ENCODE measurements at regions not wholly inside any gene's neighbourhood (a gene's known extent, or its start where the extent isn't known, plus 50 kb on each side); places are given as distances from the start of the nearest gene placed in this dataset.

GRCh38 chr17:14971054-14971453 is 294.1 kb downstream of the PMP22 start:
- DNase-seq (ENCODE audit: low spot score): no peak

DNA sequence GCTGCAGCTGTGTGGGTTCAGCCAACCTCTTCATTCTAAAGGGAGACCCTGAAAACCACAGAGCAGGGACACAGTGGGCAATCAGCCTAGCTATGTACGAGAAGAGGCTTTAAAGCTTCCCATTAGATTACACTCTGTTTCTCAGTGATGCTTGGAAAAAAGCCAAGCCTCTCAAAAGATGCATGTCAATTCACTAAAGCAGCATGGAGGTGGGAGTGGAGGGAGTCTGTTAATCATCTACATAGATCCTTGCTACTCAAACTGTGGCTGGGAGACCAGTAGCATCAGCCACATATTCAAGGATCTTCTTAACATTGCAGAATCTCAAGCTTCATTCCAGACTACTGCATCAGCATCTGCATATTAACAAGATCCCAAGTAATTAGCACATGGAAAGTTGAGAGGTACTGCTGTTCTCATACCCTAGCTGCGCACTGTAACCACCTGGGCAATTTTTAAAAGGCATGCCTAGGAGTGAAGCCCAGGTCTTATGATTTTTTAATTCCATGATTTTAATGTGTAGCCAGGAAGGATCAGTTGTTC is 305.9 kb downstream of the PMP22 start:
- TF ChIP-seq CTCF (IDR thresholded peaks at IDR 0.05; ENCODE audit: extremely low read depth, missing control alignments): no peak
- DNase-seq (ENCODE audit: low spot score): no peak

More at GRCh38 chr17:14971054-14971453, 294.1 kb downstream of the PMP22 start:
- TF ChIP-seq CTCF (IDR thresholded peaks at IDR 0.05; ENCODE audit: extremely low read depth, missing control alignments): no peak

DNA sequence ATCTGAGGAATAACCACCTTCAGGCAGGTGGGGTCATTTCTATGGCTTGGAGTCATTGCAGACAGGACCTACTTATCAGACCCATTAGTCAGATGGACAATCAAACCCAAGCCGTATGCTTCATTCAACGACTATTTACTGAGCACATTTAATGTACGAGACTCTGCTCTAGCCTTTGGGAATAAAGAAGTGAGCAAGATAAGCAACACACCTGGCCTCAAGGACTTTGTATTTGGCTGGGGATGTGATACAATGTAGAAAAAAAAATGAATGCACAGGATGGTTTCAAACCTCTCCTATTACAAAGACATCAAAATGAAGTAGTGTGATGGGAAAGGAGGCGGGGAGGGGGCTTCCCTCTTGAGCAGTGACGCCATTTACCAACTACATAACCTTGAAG is 311.7 kb downstream of the PMP22 start:
- TF ChIP-seq CTCF (IDR thresholded peaks at IDR 0.05; ENCODE audit: extremely low read depth, missing control alignments): no peak
- no peak for DNase-seq (ENCODE audit: low spot score)

DNA sequence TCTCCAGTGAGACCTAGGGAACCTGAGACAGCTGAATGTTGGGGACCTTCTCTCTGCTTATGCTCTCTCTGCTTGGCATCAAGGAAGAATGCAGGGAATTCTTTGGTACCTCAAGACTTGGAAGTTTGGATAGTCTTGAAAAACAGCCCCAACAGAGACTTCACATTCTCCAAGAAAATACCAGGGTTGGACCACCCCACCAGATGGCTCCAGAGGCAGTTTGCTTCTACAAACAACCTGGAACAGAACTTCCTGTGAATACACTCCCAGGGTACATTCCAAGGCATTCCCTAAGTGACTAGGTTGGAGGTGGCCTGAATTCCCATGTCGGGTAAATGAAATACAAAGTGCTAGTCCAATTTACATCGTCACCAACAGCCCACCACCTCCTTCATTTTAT is 314.4 kb downstream of the PMP22 start:
- TF ChIP-seq CTCF (IDR thresholded peaks at IDR 0.05; ENCODE audit: extremely low read depth, missing control alignments): no peak

GRCh38 chr17:14950216-14950615 is 314.9 kb downstream of the PMP22 start:
- TF ChIP-seq CTCF (IDR thresholded peaks at IDR 0.05; ENCODE audit: extremely low read depth, missing control alignments): no peak

More for the DNA sequence above, 314.4 kb downstream of the PMP22 start:
- DNase-seq (ENCODE audit: low spot score): no peak

GRCh38 chr17:14947671-14948070 is 317.5 kb downstream of the PMP22 start:
- DNase-seq (ENCODE audit: low spot score): no peak
- TF ChIP-seq CTCF (IDR thresholded peaks at IDR 0.05; ENCODE audit: extremely low read depth, missing control alignments): no peak

More at GRCh38 chr17:14950216-14950615, 314.9 kb downstream of the PMP22 start:
- no peak for DNase-seq (ENCODE audit: low spot score)

DNA sequence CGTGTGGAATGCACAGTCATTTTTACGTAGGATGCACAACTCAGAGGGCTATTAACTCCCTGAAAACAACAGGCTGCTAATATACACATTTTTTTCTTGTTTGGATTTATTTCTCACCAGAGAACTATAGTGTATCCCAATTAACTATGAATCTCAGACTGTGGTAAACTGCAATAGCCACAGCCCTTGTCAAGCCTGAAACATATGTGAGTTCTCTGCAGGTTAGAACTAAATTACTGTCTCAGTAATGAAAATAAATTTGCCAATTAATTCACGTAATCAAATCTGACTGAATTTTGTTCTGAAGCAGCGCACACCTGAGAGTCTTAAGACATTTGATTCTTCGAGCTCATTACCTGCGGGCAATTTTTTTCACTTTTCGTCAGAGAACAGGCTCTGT is 318.6 kb downstream of the PMP22 start:
- no peak for DNase-seq (ENCODE audit: low spot score)
- no peak for TF ChIP-seq CTCF (IDR thresholded peaks at IDR 0.05; ENCODE audit: extremely low read depth, missing control alignments)
